Thyroid gland (tissue), 4 donors: ENCODE measurements at regions not wholly inside any gene's neighbourhood (a gene's known extent, or its start where the extent isn't known, plus 50 kb on each side); places are given as distances from the start of the nearest gene placed in this dataset.

Experiments used
- DNase-seq, 2 donors: peaks; one replicate each; pipeline ENCODE4 v3.0.0-alpha.2; 2019
- H3K27ac ChIP-seq, 3 donors: fragments of 200-600 bp; sonication (generic); 1 replicate in 2 of 3; 2 replicates in 1 of 3; pipeline ENCODE4 v1.5.1; 2016 to 2019; ENCODE audit warnings: mild to moderate bottlenecking in 1 of 3, moderate library complexity in 1 of 3
- H3K27me3 ChIP-seq: fragments of 200-600 bp; sonication (generic); one replicate; pipeline ENCODE4 v1.5.1; 2019
- H3K36me3 ChIP-seq, 2 donors: fragments of 200-600 bp; sonication (generic); one replicate each; pipeline ENCODE4 v1.5.1; 2016 to 2019
- H3K4me1 ChIP-seq, 2 donors: fragments of 200-600 bp; sonication (generic); one replicate each; pipeline ENCODE4 v1.5.1; 2017 to 2019
- H3K4me3 ChIP-seq, 3 donors: fragments of 200-600 bp; sonication (generic); replicated peaks in 1 of 3; 1 replicate in 2 of 3; 2 replicates in 1 of 3; pipeline ENCODE4 v1.5.1; 2016; ENCODE audit warnings: mild to moderate bottlenecking in 1 of 3
- H3K9me3 ChIP-seq: fragments of 200-600 bp; sonication (generic); one replicate; pipeline ENCODE4 v1.5.1; 2017
- POLR2A ChIP-seq, 2 donors: fragments of 450-650 bp; IDR thresholded peaks; one replicate each; pipeline ENCODE4 v1.6.1; 2017; ENCODE audit warnings: antibody characterized with exemption in 2 of 2, mild to moderate bottlenecking in 2 of 2, moderate library complexity in 1 of 2
- WGBS, 2 donors: methylation state at CpG; one replicate each; pipeline ENCODE4 v1.1.5; 2017; 5-methylcytosine and 5-hydroxymethylcytosine counted together
- intact Hi-C: fragments of 100-400 bp; cut with DNase I; formaldehyde crosslinking; loops from one replicate; pipeline ENCODE4 v1.15.1; 2023
- TF ChIP-seq, protein P1 (sequence below), 6 experiments: fragments of 200-600 bp in 3 of 6; fragments of 450-650 bp in 3 of 6; sonication (generic) in 3 of 6; IDR thresholded peaks; one replicate each; pipeline ENCODE4 v1.5.1; 2016 to 2019; ENCODE audit warnings: antibody characterized with exemption in 6 of 6, mild to moderate bottlenecking in 2 of 6, inconsistent platforms in 1 of 6, moderate library complexity in 1 of 6

DNA sequence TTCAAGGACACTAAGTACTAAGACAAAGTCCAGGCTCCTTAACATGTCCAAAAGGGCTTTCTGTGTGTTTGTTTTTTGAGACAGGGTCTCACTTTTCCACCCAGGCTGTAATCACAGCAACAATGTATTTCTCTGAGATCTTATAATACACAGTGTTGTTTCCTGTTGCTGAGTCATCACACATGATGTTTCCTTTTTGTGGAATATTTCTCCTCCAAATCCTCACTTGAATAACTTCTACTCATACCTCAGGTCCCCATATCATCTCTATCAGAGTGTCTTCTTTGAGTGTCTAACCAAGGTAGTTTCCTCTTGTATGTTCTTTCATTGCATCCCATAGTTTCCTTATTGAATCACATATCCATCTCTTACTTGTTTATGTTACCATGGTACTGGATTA is 632.0 kb upstream of the PIK3C3 start:
- Histone ChIP-seq H3K4me1 (peaks cover 3 to 13% of the 10 kb centered on the region in 2 donors), H3K4me3 (no peak overlapping the region), H3K27ac (no peak overlapping the region), H3K9me3 (no peaks in the 10 kb centered on the region), H3K36me3 (no peaks in the 10 kb centered on the region), H3K27me3 (no peaks in the 10 kb centered on the region)
- no peak for DNase-seq
- intact Hi-C loops, result no loop called here
- no peak for TF ChIP-seq POLR2A (IDR thresholded peaks at IDR 0.05)
- TF ChIP-seq, protein P1, sequence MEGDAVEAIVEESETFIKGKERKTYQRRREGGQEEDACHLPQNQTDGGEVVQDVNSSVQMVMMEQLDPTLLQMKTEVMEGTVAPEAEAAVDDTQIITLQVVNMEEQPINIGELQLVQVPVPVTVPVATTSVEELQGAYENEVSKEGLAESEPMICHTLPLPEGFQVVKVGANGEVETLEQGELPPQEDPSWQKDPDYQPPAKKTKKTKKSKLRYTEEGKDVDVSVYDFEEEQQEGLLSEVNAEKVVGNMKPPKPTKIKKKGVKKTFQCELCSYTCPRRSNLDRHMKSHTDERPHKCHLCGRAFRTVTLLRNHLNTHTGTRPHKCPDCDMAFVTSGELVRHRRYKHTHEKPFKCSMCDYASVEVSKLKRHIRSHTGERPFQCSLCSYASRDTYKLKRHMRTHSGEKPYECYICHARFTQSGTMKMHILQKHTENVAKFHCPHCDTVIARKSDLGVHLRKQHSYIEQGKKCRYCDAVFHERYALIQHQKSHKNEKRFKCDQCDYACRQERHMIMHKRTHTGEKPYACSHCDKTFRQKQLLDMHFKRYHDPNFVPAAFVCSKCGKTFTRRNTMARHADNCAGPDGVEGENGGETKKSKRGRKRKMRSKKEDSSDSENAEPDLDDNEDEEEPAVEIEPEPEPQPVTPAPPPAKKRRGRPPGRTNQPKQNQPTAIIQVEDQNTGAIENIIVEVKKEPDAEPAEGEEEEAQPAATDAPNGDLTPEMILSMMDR (IDR thresholded peaks at IDR 0.05), result no peak

DNA sequence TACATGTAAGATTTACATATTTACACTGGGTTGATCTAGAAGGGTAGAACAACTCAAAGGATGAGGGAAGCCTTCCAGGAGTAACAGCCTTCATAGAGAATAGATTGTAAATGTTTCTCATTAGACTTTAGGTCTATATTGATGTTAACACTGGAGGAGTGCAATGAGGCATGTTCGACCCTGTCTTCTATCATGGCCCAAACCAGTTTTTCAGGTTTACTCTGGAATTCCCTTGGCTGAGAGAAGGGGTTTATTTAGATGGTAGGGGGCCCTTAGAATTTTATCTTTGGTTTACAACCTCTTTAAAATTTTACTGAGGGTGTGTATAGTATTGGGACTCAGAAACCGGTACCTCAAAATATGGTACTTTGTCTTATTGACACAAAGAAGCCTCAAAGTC is 634.9 kb upstream of the PIK3C3 start:
- WGBS, 2 donors, result 34 to 47% methylated on average over 2 of the region's 2 CpGs
- no peaks in the 10 kb centered on the region for H3K27me3 ChIP-seq
- H3K4me1 ChIP-seq, result peaks cover 3 to 13% of the 10 kb centered on the region in 2 donors
- TF ChIP-seq, protein P1 (IDR thresholded peaks at IDR 0.05), result no peak
- intact Hi-C loops, result no loop called here
- H3K9me3 ChIP-seq, result no peaks in the 10 kb centered on the region
- no peaks in the 10 kb centered on the region for H3K36me3 ChIP-seq
- DNase-seq, result peak; percentile 2 to 3
- H3K4me3 ChIP-seq, result no peak overlapping the region
- no peak overlapping the region for H3K27ac ChIP-seq

DNA sequence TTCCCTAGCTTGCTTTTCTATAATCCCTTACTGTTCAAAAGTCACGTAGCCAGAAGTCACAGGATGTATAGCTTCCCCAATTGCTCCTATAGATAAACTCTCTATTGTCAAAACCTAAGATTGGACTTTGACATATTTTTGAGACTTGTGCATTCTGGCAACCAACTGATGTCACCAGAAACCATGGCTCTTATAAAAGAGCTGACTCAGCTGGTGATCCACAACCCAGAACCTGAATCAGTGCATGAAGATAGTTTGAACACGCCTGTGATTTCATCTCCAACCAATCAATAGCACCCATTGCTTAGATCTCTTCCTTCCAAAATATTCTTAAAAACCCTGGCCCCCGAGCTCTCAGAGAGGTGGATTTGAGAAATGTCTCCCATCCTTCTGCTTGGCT is 639.9 kb upstream of the PIK3C3 start:
- H3K9me3 ChIP-seq, result no peaks in the 10 kb centered on the region
- WGBS, 2 donors, result 69 to 88% methylated on average over 3 of the region's 3 CpGs
- H3K27ac ChIP-seq, result no peak overlapping the region
- H3K36me3 ChIP-seq, result no peaks in the 10 kb centered on the region
- no peak for DNase-seq
- TF ChIP-seq, protein P1 (IDR thresholded peaks at IDR 0.05), result no peak
- no peak for TF ChIP-seq POLR2A (IDR thresholded peaks at IDR 0.05)
- no peak overlapping the region for H3K4me3 ChIP-seq
- no peaks in the 10 kb centered on the region for H3K27me3 ChIP-seq
- intact Hi-C loops, result no loop called here
- H3K4me1 ChIP-seq, result peaks cover 2 to 7% of the 10 kb centered on the region in 2 donors

DNA sequence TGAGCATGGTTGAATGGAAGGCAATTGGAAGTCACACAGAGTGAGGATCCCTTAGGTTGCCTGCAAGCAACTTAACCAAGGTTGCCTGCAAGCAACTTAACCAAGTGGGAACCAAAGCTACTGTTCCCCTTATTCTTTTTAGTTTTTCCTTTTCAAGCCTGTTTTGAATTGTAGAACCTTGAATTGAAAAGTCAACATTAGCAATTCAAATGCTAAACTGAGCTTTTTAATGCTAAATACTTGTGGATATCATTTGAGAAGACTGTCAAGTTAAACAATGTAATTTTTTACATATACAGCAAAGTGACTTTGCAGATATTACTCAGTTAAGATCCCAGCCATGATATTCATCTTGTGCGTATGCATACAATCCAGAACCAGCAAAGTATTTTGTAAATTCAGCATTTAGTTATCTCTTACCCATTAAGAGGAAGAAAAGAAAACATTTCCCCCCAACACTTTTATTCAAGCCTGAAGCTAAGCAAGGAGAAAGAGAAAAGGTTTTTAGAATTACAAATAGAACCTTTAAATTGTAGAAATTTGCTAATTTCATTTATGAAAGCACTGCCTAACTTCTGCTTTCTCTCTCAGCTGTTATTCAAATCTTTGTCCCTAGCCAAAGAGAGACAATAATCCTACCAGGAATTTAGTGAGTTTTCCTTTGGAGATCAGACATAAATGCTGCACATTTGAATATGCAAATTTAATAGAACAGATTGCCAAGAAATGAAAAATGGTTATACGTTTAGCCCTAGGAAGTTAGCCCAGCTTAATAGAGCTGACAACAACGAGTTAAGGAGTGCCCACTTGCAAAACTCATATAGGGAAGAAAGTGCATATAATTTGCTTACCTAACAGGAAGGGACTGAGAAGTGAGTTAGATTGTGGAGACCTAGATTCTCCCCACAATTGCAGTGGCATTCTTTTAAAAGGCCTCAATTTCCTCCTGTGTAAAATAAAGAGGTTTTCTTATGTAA is 643.2 kb upstream of the PIK3C3 start:
- H3K27ac ChIP-seq, result no peak overlapping the region
- H3K27me3 ChIP-seq, result no peaks in the 10 kb centered on the region
- TF ChIP-seq, protein P1 (IDR thresholded peaks at IDR 0.05), result no peak
- no peak for TF ChIP-seq POLR2A (IDR thresholded peaks at IDR 0.05)
- H3K36me3 ChIP-seq, result no peaks in the 10 kb centered on the region
- no peak overlapping the region for H3K4me3 ChIP-seq
- no peaks in the 10 kb centered on the region for H3K4me1 ChIP-seq
- H3K9me3 ChIP-seq, result no peaks in the 10 kb centered on the region
- intact Hi-C loops, result no loop called here
- WGBS, 2 donors, result 56 to 59% methylated on average over 3 of the region's 3 CpGs
- DNase-seq, result no peak

DNA sequence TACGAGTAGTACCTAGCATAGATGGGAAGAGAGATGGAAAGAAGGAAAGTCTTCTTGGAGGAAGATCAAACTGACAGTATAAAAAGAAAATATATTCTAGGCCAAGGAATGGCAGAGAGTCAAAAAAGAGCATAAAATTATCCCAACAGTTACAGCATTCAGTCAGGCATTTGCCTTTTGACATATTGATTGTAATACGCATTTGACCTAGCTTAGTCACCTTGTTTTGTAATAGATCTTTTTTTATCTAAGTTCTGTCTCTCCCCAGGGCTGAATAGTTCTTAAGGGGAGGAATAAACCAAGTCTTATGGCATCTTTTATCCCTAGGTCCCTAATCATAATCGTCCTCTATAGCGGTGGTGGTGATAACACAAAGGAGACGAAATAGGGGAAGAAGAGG is 657.3 kb upstream of the PIK3C3 start:
- H3K27me3 ChIP-seq, result no peaks in the 10 kb centered on the region
- no peak overlapping the region for H3K27ac ChIP-seq
- no peaks in the 10 kb centered on the region for H3K4me1 ChIP-seq
- TF ChIP-seq POLR2A (IDR thresholded peaks at IDR 0.05), result no peak
- TF ChIP-seq, protein P1 (IDR thresholded peaks at IDR 0.05), result no peak
- H3K9me3 ChIP-seq, result no peaks in the 10 kb centered on the region
- H3K4me3 ChIP-seq, result no peak overlapping the region
- H3K36me3 ChIP-seq, result no peaks in the 10 kb centered on the region
- WGBS, 2 donors, result 91 to 95% methylated on average over 5 of the region's 5 CpGs
- intact Hi-C loops, result no loop called here
- DNase-seq, result no peak
